ENCODE measurements at regions not wholly inside any gene's neighbourhood (a gene's known extent, or its start where the extent isn't known, plus 50 kb on each side); places are given as distances from the start of the nearest gene placed in this dataset.

- TF ChIP-seq FOXP2 (optimal IDR thresholded peaks at IDR 0.05; ENCODE audit: borderline replicate concordance, extremely low read depth, extremely low read length, insufficient read depth), result no peak
- TF ChIP-seq SIN3A (IDR thresholded peaks at IDR 0.05; ENCODE audit: borderline replicate concordance, insufficient read depth, low read length), result no peak
- no peak for TF ChIP-seq REST (IDR thresholded peaks at IDR 0.05; ENCODE audit: insufficient read depth in 1 of 2, low read depth in 2 of 2, low read length in 2 of 2)
- no peak for TF ChIP-seq TAF1 (IDR thresholded peaks at IDR 0.05; ENCODE audit: borderline replicate concordance, insufficient read depth, low read length)
- TF ChIP-seq POLR2AphosphoS5 (IDR thresholded peaks at IDR 0.05; ENCODE audit: low read depth, low read length), result no peak
Measured at GRCh38 chr1:199205740-199206441, 567.1 kb downstream of the PTPRC start.

- TF ChIP-seq REST (IDR thresholded peaks at IDR 0.05; ENCODE audit: insufficient read depth in 1 of 2, low read depth in 2 of 2, low read length in 2 of 2) (no peak), FOXP2 (optimal IDR thresholded peaks at IDR 0.05; ENCODE audit: borderline replicate concordance, extremely low read depth, extremely low read length, insufficient read depth) (no peak), SIN3A (IDR thresholded peaks at IDR 0.05; ENCODE audit: borderline replicate concordance, insufficient read depth, low read length) (no peak), POLR2AphosphoS5 (IDR thresholded peaks at IDR 0.05; ENCODE audit: low read depth, low read length) (no peak)
Measured at GRCh38 chr1:199208847-199209246, 570.0 kb downstream of the PTPRC start.

- no peak for TF ChIP-seq SIN3A (IDR thresholded peaks at IDR 0.05; ENCODE audit: borderline replicate concordance, insufficient read depth, low read length)
- TF ChIP-seq REST (IDR thresholded peaks at IDR 0.05; ENCODE audit: insufficient read depth in 1 of 2, low read depth in 2 of 2, low read length in 2 of 2), result no peak
- TF ChIP-seq POLR2AphosphoS5 (IDR thresholded peaks at IDR 0.05; ENCODE audit: low read depth, low read length), result no peak
- no peak for TF ChIP-seq FOXP2 (optimal IDR thresholded peaks at IDR 0.05; ENCODE audit: borderline replicate concordance, extremely low read depth, extremely low read length, insufficient read depth)
- TF ChIP-seq TAF1 (IDR thresholded peaks at IDR 0.05; ENCODE audit: borderline replicate concordance, insufficient read depth, low read length), result no peak
Measured at GRCh38 chr1:199218065-199218464, 579.2 kb downstream of the PTPRC start.

GRCh38 chr1:199218533-199218932 is 579.7 kb downstream of the PTPRC start:
- TF ChIP-seq TAF1 (IDR thresholded peaks at IDR 0.05; ENCODE audit: borderline replicate concordance, insufficient read depth, low read length), result no peak
- TF ChIP-seq FOXP2 (optimal IDR thresholded peaks at IDR 0.05; ENCODE audit: borderline replicate concordance, extremely low read depth, extremely low read length, insufficient read depth), result no peak
- no peak for TF ChIP-seq REST (IDR thresholded peaks at IDR 0.05; ENCODE audit: insufficient read depth in 1 of 2, low read depth in 2 of 2, low read length in 2 of 2)

- TF ChIP-seq POLR2AphosphoS5 (IDR thresholded peaks at IDR 0.05; ENCODE audit: low read depth, low read length) (no peak), REST (IDR thresholded peaks at IDR 0.05; ENCODE audit: insufficient read depth in 1 of 2, low read depth in 2 of 2, low read length in 2 of 2) (no peak), TAF1 (IDR thresholded peaks at IDR 0.05; ENCODE audit: borderline replicate concordance, insufficient read depth, low read length) (no peak), FOXP2 (optimal IDR thresholded peaks at IDR 0.05; ENCODE audit: borderline replicate concordance, extremely low read depth, extremely low read length, insufficient read depth) (no peak), SIN3A (IDR thresholded peaks at IDR 0.05; ENCODE audit: borderline replicate concordance, insufficient read depth, low read length) (no peak)
Measured at GRCh38 chr1:199220031-199220430, 581.2 kb downstream of the PTPRC start.

Measured in PFSK-1 (cell line).